Gastroesophageal sphincter (tissue), 3 donors: ENCODE measurements at regions not wholly inside any gene's neighbourhood (a gene's known extent, or its start where the extent isn't known, plus 50 kb on each side); places are given as distances from the start of the nearest gene placed in this dataset.
"Not testable (repeated sequence)": the region's sequence is repeated elsewhere in the genome, so short reads cannot be mapped to it uniquely, and the experiment has no call there.

Experiments used
- EP300 ChIP-seq: sonication (generic); formaldehyde crosslinking; IDR thresholded peaks from one replicate; pipeline ENCODE4 v1.6.1; 2017; ENCODE audit warnings: antibody characterized with exemption, mild to moderate bottlenecking
- POLR2A ChIP-seq, 2 donors: fragments of 450-650 bp; IDR thresholded peaks; one replicate each; pipeline ENCODE4 v1.6.1; 2017; ENCODE audit warnings: antibody characterized with exemption in 2 of 2, mild to moderate bottlenecking in 2 of 2, moderate library complexity in 1 of 2
- POLR2AphosphoS5 ChIP-seq: sonication (generic); formaldehyde crosslinking; IDR thresholded peaks from one replicate; pipeline ENCODE4 v1.6.1; 2017; ENCODE audit warnings: antibody characterized with exemption
- TF ChIP-seq, protein P1 (sequence below), 4 experiments: fragments of 200-600 bp in 2 of 4; fragments of 450-650 bp in 2 of 4; sonication (generic) in 1 of 4; IDR thresholded peaks; one replicate each; pipeline ENCODE4 v1.5.1; 2017 to 2019; ENCODE audit warnings: antibody characterized with exemption in 4 of 4, mild to moderate bottlenecking in 2 of 4, moderate library complexity in 2 of 4

GRCh38 chr21:6467907-6468306, 4053.5 kb upstream of the TPTE start:
- TF ChIP-seq, protein P1, sequence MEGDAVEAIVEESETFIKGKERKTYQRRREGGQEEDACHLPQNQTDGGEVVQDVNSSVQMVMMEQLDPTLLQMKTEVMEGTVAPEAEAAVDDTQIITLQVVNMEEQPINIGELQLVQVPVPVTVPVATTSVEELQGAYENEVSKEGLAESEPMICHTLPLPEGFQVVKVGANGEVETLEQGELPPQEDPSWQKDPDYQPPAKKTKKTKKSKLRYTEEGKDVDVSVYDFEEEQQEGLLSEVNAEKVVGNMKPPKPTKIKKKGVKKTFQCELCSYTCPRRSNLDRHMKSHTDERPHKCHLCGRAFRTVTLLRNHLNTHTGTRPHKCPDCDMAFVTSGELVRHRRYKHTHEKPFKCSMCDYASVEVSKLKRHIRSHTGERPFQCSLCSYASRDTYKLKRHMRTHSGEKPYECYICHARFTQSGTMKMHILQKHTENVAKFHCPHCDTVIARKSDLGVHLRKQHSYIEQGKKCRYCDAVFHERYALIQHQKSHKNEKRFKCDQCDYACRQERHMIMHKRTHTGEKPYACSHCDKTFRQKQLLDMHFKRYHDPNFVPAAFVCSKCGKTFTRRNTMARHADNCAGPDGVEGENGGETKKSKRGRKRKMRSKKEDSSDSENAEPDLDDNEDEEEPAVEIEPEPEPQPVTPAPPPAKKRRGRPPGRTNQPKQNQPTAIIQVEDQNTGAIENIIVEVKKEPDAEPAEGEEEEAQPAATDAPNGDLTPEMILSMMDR (IDR thresholded peaks at IDR 0.05), result not testable (repeated sequence)
- not testable (repeated sequence) for TF ChIP-seq POLR2AphosphoS5; POLR2A (IDR thresholded peaks at IDR 0.05); EP300
